Astrocyte of the spinal cord (primary cell): ENCODE measurements at regions not wholly inside any gene's neighbourhood (a gene's known extent, or its start where the extent isn't known, plus 50 kb on each side); places are given as distances from the start of the nearest gene placed in this dataset.

Source experiments
- DNase-seq: peaks from one replicate; pipeline ENCODE4 v3.0.0; 2011; ENCODE audit warnings: low read depth, low spot score
- H3K4me3 ChIP-seq: 2 replicates; pipeline ENCODE4 v1.5.1; 2011; ENCODE audit warnings: low read depth, mild to moderate bottlenecking, low read length, moderate library complexity
- CTCF ChIP-seq: IDR thresholded peaks from 2 replicates; pipeline ENCODE4 v1.5.1; 2012; ENCODE audit warnings: low read depth, mild to moderate bottlenecking, low read length, inconsistent platforms
- in situ Hi-C: cut with HindIII; loops from 2 replicates; pipeline ENCODE4 v1.10.0; 2017; ENCODE audit warnings: low sequenced_read_pairs

DNA sequence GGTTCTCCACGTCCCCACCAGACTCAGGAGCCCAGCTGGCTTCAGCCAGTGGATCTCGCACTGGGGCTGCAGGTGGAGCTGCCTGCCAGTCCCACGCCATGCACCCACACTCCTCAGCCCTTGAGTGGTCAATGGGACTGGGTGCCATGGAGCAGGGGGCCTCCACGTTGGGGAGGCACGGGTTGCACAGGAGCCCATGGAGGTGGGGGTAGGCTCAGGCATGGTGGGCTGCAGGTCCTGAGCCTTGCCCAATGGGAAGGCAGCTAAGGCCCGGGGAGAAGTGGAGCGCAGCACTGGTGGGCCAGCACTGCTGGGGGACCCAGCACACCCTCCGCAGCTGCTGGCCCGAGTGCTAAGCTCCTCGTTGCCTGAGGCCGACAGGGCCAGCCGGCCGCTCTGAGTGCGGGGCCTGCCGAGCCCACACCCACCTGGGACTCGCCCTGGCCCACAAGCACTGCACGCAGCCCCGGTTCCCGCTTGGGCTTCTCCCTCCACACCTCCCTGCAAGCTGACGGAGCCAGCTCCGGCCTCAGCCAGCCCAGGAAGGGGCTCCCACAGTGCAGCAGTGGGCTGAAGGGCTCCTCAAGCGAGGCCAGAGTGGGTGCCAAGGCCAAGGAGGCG is 258.5 kb upstream of the PDGFD start:
- in situ Hi-C loops = no loop called here
- TF ChIP-seq CTCF = no peak
- no peak overlapping the region for H3K4me3 ChIP-seq
- no peak for DNase-seq

- in situ Hi-C loops = no loop called here
- DNase-seq = peak; percentile 28
- no peak overlapping the region for H3K4me3 ChIP-seq
- TF ChIP-seq CTCF = no peak
These were observed 246.4 kb upstream of the PDGFD start for GRCh38 chr11:104410336-104410735.

DNA sequence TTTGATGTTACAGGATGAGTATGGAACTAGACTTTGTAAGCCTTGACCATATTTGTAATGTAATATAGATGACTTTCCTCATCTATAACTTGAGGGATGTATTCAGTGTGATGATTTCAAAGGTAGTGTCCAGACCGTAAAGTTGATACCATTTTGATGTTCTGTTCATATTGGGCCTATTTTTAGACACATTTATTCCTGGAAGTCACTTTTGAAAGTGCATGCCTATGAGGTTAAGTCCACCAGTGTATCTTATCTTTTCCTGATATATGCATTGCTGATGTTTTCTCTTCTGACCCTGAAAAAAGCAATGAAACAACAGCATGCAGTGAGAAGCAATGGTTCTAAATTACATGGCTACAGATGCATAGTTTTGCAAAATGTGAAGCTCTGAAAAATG is 244.7 kb upstream of the PDGFD start:
- in situ Hi-C loops = no loop called here
- TF ChIP-seq CTCF = no peak
- H3K4me3 ChIP-seq = no peak overlapping the region
- no peak for DNase-seq

- no peak for DNase-seq
- no peak for TF ChIP-seq CTCF
- in situ Hi-C loops = no loop called here
- no peak overlapping the region for H3K4me3 ChIP-seq
These were observed 241.3 kb upstream of the PDGFD start for GRCh38 chr11:104405277-104405676.

GRCh38 chr11:104404231-104405175 is 240.6 kb upstream of the PDGFD start:
- no peak overlapping the region for H3K4me3 ChIP-seq
- no peak for TF ChIP-seq CTCF
- in situ Hi-C loops = no loop called here
- no peak for DNase-seq

DNA sequence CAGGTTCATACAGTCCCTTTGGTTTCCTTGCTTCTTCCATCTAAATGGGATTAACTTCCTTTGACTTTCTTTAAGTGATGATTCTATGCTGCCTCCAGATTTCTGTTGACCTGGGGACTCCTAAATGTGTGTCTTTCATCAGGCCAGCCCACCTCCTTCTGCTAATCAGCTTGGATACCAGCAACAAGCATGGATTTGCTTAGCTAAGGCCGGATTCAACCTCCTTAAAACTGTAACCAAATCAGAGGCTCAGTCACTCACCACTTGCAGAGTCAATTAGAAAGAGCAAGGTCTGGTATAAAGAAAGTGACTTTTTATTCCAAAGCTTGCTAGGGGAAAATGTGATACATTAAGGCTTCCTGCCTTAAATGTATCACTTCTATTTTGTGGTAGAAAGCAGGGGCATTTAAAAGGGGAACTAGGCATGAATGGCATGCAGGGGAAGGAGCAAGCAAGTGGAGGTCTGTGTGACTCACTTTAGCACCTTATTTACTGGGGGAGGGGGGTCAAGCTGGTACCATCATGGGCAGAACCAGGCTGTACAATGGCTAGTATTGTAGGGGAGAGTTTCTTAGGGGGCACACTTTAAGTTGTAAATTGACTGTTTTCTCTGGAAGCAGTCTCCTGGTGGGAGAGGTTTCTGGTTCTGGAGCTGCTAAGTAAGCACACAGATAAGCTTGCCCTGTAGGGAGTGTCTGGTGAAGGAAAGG is 239.0 kb upstream of the PDGFD start:
- DNase-seq = no peak
- TF ChIP-seq CTCF = no peak
- in situ Hi-C loops = no loop called here

More for the DNA sequence above, 239.0 kb upstream of the PDGFD start:
- H3K4me3 ChIP-seq = no peak overlapping the region
